ENCODE measurements at regions not wholly inside any gene's neighbourhood (a gene's known extent, or its start where the extent isn't known, plus 50 kb on each side); places are given as distances from the start of the nearest gene placed in this dataset.

DNA sequence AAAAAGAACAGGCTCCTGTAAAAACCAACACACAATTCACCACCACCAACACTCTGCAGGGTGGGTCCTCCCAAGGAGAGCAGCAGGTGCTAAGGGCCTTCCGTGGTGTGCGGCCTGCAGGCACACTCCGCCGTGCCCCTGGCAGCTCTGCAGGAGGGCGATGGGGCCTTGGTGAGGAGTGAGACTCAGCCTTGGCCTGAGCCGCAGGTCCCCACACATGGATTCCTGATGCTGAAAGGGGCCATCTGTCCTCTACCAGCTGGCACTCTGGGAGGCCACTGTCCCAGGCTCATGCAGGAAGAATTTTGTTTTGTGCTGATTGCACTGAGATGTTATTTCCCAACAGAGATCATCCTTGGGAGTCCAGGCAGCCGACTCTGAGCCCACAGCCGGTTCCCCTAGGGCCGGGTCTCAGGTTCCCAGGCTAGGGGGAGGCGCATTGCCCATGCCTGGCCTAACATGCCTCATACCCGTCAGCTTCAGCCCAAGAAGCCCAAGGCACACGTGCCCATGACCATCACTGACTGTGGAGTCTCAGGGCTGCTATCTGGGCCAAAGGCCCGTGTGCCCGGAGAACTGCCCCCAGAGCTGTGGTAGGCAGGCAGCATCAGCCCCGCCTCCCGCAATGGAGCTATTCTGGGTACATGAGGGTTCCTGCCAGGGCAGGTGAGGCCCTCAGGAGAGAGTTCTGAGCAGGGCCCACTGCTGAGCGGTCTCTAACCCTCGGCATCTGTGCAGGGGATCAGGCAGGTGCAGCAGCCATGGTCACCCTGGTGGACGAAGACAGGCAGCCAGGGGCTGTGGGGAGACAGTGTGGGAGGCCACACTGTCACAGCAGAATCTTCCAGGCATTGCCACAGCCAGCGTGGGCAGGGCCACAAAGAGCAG is 97.9 kb upstream of the ZNF469 start:
- no peak overlapping the region for H3K4me3 ChIP-seq (ENCODE audit: low read depth, low read length)
- H3K36me3 ChIP-seq (ENCODE audit: control insufficient read depth in 2 of 2, insufficient read depth in 1 of 2, low read length in 2 of 2): no peaks in the 10 kb centered on the region
- POLR2A ChIA-PET: no interaction called here
- TF ChIP-seq ZNF19 (tag by site-specific recombination; IDR thresholded peaks at IDR 0.05; ENCODE audit: low read depth) (no peak), ZNF768 (tag by site-specific recombination; IDR thresholded peaks at IDR 0.05) (no peak), ZNF548 (tag by site-specific recombination; IDR thresholded peaks at IDR 0.05) (no peak), ZNF76 (tag by site-specific recombination; IDR thresholded peaks at IDR 0.05; ENCODE audit: borderline replicate concordance, low read depth) (no peak), ZNF521 (tag by site-specific recombination; IDR thresholded peaks at IDR 0.05) (no peak), ZIC2 (tag by site-specific recombination; IDR thresholded peaks at IDR 0.05) (peak; percentile 70), GLIS1 (tag by site-specific recombination; IDR thresholded peaks at IDR 0.05) (peak; percentile 30), ZSCAN30 (tag by site-specific recombination; IDR thresholded peaks at IDR 0.05) (no peak), ZFP69B (tag by site-specific recombination; IDR thresholded peaks at IDR 0.05) (no peak)
- TF ChIP-seq, protein P1, sequence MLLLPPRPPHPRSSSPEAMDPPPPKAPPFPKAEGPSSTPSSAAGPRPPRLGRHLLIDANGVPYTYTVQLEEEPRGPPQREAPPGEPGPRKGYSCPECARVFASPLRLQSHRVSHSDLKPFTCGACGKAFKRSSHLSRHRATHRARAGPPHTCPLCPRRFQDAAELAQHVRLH (tag by site-specific recombination; IDR thresholded peaks at IDR 0.05): no peak
- TF ChIP-seq, protein P2, sequence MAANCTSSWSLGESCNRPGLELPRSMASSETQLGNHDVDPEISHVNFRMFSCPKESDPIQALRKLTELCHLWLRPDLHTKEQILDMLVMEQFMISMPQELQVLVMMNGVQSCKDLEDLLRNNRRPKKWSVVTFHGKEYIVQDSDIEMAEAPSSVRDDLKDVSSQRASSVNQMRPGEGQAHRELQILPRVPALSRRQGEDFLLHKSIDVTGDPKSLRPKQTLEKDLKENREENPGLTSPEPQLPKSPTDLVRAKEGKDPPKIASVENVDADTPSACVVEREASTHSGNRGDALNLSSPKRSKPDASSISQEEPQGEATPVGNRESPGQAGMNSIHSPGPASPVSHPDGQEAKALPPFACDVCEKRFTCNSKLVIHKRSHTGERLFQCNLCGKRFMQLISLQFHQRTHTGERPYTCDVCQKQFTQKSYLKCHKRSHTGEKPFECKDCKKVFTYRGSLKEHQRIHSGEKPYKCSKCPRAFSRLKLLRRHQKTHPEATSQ (tag by site-specific recombination; IDR thresholded peaks at IDR 0.05): no peak
- TF ChIP-seq, protein P3, sequence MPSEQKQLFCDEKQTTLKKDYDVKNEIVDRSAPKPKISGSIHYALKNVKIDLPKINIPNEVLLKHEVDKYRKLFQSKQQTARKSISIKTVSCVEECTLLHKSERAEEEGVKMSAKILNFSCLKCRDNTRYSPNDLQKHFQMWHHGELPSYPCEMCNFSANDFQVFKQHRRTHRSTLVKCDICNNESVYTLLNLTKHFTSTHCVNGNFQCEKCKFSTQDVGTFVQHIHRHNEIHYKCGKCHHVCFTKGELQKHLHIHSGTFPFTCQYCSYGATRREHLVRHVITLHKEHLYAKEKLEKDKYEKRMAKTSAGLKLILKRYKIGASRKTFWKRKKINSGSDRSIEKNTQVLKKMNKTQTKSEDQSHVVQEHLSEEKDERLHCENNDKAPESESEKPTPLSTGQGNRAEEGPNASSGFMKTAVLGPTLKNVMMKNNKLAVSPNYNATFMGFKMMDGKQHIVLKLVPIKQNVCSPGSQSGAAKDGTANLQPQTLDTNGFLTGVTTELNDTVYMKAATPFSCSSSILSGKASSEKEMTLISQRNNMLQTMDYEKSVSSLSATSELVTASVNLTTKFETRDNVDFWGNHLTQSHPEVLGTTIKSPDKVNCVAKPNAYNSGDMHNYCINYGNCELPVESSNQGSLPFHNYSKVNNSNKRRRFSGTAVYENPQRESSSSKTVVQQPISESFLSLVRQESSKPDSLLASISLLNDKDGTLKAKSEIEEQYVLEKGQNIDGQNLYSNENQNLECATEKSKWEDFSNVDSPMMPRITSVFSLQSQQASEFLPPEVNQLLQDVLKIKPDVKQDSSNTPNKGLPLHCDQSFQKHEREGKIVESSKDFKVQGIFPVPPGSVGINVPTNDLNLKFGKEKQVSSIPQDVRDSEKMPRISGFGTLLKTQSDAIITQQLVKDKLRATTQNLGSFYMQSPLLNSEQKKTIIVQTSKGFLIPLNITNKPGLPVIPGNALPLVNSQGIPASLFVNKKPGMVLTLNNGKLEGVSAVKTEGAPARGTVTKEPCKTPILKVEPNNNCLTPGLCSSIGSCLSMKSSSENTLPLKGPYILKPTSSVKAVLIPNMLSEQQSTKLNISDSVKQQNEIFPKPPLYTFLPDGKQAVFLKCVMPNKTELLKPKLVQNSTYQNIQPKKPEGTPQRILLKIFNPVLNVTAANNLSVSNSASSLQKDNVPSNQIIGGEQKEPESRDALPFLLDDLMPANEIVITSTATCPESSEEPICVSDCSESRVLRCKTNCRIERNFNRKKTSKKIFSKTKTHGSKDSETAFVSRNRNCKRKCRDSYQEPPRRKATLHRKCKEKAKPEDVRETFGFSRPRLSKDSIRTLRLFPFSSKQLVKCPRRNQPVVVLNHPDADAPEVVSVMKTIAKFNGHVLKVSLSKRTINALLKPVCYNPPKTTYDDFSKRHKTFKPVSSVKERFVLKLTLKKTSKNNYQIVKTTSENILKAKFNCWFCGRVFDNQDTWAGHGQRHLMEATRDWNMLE (tag by site-specific recombination; conservative IDR thresholded peaks at IDR 0.05; ENCODE audit: low read depth): no peak
- TF ChIP-seq, protein P4, sequence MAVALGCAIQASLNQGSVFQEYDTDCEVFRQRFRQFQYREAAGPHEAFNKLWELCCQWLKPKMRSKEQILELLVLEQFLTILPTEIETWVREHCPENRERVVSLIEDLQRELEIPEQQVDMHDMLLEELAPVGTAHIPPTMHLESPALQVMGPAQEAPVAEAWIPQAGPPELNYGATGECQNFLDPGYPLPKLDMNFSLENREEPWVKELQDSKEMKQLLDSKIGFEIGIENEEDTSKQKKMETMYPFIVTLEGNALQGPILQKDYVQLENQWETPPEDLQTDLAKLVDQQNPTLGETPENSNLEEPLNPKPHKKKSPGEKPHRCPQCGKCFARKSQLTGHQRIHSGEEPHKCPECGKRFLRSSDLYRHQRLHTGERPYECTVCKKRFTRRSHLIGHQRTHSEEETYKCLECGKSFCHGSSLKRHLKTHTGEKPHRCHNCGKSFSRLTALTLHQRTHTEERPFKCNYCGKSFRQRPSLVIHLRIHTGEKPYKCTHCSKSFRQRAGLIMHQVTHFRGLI (tag by site-specific recombination; IDR thresholded peaks at IDR 0.05): no peak
- TF ChIP-seq, protein P5, sequence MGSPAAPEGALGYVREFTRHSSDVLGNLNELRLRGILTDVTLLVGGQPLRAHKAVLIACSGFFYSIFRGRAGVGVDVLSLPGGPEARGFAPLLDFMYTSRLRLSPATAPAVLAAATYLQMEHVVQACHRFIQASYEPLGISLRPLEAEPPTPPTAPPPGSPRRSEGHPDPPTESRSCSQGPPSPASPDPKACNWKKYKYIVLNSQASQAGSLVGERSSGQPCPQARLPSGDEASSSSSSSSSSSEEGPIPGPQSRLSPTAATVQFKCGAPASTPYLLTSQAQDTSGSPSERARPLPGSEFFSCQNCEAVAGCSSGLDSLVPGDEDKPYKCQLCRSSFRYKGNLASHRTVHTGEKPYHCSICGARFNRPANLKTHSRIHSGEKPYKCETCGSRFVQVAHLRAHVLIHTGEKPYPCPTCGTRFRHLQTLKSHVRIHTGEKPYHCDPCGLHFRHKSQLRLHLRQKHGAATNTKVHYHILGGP (tag by site-specific recombination; IDR thresholded peaks at IDR 0.05): no peak
- CTCF ChIA-PET: no interaction called here
- no peaks in the 10 kb centered on the region for H3K9me3 ChIP-seq (ENCODE audit: control insufficient read depth, insufficient read depth, low read depth, low read length)
- no peaks in the 10 kb centered on the region for H3K4me1 ChIP-seq (ENCODE audit: control insufficient read depth, insufficient read depth, low read length)
- H3K27ac ChIP-seq (ENCODE audit: extremely low read depth, low read depth, low read length): no peak overlapping the region

DNA sequence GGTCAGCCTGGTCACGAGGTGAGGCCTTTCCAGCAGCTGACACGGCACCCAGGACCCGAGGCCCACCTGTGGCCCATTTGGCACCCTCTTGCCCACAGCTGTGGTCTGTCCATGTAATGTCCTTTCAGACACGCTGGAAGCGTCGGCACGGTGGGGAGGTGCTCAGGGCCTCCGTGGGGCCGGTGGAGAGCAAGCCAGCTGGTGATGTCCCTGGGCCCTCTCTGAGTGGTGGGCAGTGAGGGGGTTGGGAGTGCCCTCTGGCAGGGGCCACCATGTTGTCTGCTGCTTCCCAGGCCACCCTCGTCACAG is 97.3 kb upstream of the ZNF469 start:
- no peak for TF ChIP-seq ZNF202 (tag by site-specific recombination; IDR thresholded peaks at IDR 0.05; ENCODE audit: borderline replicate concordance)
- no peak for TF ChIP-seq ZNF785 (tag by site-specific recombination; IDR thresholded peaks at IDR 0.05)
- no peak for TF ChIP-seq OSR2 (tag by site-specific recombination; IDR thresholded peaks at IDR 0.05)
- TF ChIP-seq, protein P1 (tag by site-specific recombination; IDR thresholded peaks at IDR 0.05): no peak
- TF ChIP-seq, protein P6, sequence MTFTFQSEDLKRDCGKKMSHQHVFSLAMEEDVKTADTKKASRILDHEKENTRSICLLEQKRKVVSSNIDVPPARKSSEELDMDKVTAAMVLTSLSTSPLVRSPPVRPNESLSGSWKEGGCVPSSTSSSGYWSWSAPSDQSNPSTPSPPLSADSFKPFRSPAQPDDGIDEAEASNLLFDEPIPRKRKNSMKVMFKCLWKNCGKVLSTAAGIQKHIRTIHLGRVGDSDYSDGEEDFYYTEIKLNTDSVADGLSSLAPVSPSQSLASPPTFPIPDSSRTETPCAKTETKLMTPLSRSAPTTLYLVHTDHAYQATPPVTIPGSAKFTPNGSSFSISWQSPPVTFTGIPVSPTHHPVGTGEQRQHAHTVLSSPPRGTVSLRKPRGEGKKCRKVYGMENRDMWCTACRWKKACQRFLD (tag by site-specific recombination; IDR thresholded peaks at IDR 0.05): no peak
- TF ChIP-seq ZNF366 (tag by site-specific recombination; conservative IDR thresholded peaks at IDR 0.05): no peak
- TF ChIP-seq, protein P5 (tag by site-specific recombination; IDR thresholded peaks at IDR 0.05): no peak
- Histone ChIP-seq H3K27ac (ENCODE audit: extremely low read depth, low read depth, low read length) (no peak overlapping the region), H3K9me3 (ENCODE audit: control insufficient read depth, insufficient read depth, low read depth, low read length) (no peaks in the 10 kb centered on the region), H3K36me3 (ENCODE audit: control insufficient read depth in 2 of 2, insufficient read depth in 1 of 2, low read length in 2 of 2) (no peaks in the 10 kb centered on the region), H3K4me3 (ENCODE audit: low read depth, low read length) (no peak overlapping the region), H3K4me1 (ENCODE audit: control insufficient read depth, insufficient read depth, low read length) (no peaks in the 10 kb centered on the region)
- ChIA-PET CTCF (no interaction called here), POLR2A (no interaction called here)
